Gastrocnemius medialis (tissue), 4 donors: ENCODE measurements at regions not wholly inside any gene's neighbourhood (a gene's known extent, or its start where the extent isn't known, plus 50 kb on each side); places are given as distances from the start of the nearest gene placed in this dataset.

Experiments used
- CTCF ChIP-seq, 5 experiments: fragments of 450-650 bp in 3 of 5; fragments of 200-600 bp in 2 of 5; sonication (generic) in 2 of 5; IDR thresholded peaks in 4 of 5; conservative IDR thresholded peaks in 1 of 5; 1 replicate in 4 of 5; 2 replicates in 1 of 5; pipeline ENCODE4 v1.5.1; 2016 to 2019; ENCODE audit warnings: antibody characterized with exemption in 5 of 5, mild to moderate bottlenecking in 3 of 5, moderate library complexity in 3 of 5
- POLR2A ChIP-seq, 2 donors: fragments of 450-650 bp; IDR thresholded peaks; one replicate each; pipeline ENCODE4 v1.6.1; 2017; ENCODE audit warnings: antibody characterized with exemption in 2 of 2, mild to moderate bottlenecking in 2 of 2, moderate library complexity in 2 of 2

GRCh38 chr16:79772784-79773183, 172.2 kb upstream of the MAF start:
- TF ChIP-seq POLR2A (IDR thresholded peaks at IDR 0.05) (no peak), CTCF (IDR thresholded peaks at IDR 0.05 in 4 of 5, conservative IDR thresholded peaks at IDR 0.05 in 1 of 5) (no peak)
